ENCODE measurements at regions not wholly inside any gene's neighbourhood (a gene's known extent, or its start where the extent isn't known, plus 50 kb on each side); places are given as distances from the start of the nearest gene placed in this dataset.

DNA sequence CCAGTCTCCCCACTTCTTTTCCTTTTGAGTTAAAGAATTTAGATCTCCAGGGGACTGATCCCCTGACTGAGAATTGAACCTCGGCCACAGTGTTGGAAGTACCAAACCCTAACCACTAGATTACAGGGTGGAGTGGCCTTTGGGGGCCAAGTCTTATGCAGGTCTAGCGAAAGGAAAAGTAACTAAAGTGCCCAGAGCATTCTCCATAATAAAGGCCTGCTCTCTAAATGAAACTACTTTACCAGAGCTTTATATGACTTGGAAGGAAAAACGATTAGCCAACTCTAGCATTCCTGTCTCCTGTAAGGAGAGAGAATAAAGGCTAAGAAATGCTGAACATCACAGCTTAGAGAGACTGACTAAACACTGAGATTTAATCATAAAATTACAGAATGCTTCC is 788.0 kb downstream of the C4orf33 start:
- DNase-seq (ENCODE audit: low read depth in 2 of 2): no peak

DNA sequence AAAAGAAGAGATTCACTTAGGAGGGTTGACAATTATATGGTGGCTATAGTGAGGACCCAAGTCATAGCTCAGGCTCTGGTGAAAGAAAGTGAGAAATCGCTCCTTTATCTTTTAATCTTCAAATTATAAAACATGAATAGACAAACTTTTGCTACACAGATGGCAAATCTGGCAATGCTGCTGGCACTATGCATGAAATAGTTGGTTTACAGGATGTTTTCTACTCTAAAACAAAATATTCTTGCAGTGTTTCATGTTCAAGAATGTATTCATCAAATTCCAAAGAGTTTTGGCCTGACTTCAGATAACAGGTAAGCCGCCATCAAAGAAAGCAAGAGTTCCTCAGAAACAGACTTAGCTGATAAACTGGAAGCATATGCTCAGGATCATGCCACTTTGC is 801.2 kb downstream of the C4orf33 start:
- no peak for DNase-seq (ENCODE audit: low read depth in 2 of 2)

DNA sequence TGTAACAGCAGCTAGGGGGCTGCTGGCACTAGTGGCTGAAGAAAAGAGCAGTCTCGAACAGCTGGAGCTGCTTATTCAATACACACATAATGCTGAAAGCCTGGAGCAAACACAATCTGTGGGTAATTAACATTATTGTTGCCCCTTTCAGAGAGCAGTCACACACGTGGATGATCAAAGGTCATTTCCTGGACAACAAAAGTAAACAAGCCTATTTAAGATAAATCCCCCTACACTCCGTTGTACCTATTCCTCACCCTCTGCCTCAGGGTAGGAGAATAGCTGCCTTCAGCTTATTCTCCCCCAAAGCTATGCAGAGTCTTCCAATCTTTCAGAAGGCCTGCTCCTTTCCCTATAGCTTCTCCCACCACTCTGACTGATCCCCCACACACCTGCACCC is 803.9 kb downstream of the C4orf33 start:
- no peak for DNase-seq (ENCODE audit: low read depth in 2 of 2)

DNA sequence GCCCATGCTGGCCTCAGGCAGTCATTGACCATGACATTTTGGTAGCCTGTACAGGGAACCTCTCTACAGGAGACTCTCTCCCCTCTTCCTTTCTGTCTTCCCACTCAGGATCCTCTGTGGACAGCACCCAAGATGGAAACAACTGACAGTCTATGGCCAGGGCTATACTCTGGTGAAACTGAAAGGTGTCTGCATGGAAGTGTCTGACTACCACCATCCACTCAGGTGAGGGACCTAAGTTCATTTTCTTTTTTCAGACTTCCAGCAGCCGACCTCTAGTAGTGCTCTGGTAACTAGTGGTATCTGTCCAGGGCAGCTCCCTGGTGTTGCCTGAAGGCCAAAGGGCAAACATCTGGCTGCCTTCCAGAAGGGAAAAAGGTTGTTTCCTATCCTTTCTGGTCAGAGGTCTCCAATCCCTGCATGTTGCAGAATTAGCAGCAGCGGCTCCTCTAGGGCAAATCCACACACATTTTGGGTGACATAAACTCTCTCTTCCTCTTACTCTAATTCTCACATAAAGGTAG is 804.5 kb downstream of the C4orf33 start:
- DNase-seq (ENCODE audit: low read depth in 2 of 2): no peak

DNA sequence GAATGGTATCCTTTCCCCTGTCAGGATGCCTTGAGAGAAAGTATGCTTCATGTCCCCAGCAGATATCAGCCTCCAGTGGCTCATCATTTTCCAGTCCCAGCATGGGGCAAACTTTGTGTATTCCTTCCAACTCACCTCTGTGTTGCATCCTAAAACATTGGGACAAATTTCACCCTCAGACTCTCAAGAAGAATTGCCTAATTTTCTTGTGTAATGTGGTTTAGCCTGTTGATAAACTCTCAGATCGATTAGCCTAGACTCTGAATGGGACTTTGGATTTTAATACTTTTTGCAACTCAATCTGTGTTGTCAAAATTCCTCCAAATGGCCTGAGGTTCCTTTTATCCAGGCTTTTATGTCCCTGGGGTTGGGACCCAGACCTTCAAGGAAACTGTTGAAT is 805.3 kb downstream of the C4orf33 start:
- DNase-seq (ENCODE audit: low read depth in 2 of 2): no peak

DNA sequence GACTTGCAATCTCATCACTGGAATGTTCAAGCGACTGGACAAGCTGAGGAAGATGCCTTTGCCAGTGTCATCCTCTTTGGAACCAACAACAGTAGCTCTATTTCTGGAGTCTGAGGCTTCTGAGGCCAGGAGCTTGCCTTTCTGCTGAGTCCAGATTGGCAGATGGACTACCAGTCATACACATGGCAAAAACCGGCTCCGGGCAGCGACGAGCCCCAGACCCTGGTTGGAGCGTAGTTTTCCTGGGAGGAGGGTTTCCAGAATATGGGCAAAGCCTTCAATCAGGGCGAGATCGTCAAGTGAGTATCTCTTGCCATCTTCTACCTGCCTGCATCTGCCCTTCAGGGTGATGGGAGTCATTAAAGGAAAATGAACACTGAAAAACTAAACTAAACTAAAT is 807.9 kb downstream of the C4orf33 start:
- DNase-seq (ENCODE audit: low read depth in 2 of 2): no peak

DNA sequence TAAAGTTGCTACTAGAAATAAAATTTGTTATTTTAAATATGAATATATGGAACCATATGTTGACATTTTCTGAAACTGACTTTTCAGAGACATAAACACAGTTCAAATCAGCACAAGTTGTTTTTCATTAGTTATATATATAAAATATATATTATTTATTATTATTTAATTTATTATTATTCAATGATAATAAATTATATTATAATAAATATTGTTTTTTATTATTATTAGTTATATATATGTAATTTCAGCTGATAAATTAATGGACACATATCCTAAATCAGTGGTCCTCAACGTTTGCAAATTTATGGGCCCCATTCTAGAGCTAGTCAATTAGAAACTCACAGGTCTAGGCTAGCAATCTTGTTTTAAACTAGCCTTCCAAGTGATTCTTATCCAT is 809.3 kb downstream of the C4orf33 start:
- no peak for DNase-seq (ENCODE audit: low read depth in 2 of 2)

DNA sequence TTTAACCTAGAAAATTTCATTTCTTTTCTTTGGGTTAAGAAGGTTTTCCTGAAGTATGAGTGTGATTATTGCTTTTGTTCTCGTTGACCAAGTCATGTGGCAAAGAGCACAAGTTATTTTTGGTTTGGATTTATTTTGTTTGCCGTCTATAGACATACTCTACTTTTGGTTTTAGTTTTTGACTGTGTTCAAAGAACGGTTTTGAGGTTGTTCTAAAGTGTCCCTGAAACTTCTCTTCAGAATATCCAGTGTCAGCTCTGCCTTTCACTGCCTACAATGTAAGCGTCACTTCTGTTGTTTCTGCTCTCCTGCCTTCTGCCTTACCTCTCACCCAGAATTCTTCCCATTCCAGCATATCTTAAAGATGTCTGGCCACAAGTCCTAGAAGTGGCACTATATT is 812.2 kb downstream of the C4orf33 start:
- DNase-seq (ENCODE audit: low read depth in 2 of 2): no peak

DNA sequence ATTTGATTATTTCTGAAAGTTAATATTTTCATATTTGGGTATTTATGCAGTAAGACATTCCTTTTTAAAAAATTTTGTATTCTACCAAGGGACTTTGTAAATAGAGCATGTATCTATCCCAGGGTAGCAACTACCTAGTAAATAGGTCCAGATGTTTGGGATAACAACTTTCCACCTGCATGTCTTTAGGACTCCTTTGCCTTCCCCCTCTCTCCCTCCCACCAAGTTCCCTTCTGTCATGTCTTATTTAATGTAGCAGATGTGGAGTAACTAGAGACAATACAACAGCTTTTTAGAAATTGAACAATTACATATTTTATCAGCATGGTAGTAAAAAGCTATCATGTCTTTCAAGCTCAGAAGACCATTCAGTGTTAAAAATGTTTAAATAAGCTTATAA is 821.0 kb downstream of the C4orf33 start:
- DNase-seq (ENCODE audit: low read depth in 2 of 2): no peak

DNA sequence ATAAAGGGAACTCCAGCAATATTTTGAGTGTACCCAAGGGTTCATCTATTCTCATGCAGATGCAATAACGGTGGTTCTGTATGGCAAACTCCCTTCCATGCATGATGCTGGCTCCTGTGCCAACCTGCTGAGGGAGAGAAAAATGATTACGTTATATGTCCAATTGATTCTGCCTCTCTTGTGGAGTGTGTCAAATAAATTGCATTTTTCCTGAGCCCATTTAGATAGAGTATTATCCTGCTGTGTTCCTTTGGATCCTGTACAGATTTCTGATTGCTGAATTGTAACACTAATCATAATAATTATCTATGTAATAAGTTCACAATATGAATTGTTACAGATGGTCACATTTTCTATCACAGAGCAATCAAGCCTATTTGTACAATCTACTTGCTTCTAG is 821.7 kb downstream of the C4orf33 start:
- DNase-seq (ENCODE audit: low read depth in 2 of 2): no peak

DNA sequence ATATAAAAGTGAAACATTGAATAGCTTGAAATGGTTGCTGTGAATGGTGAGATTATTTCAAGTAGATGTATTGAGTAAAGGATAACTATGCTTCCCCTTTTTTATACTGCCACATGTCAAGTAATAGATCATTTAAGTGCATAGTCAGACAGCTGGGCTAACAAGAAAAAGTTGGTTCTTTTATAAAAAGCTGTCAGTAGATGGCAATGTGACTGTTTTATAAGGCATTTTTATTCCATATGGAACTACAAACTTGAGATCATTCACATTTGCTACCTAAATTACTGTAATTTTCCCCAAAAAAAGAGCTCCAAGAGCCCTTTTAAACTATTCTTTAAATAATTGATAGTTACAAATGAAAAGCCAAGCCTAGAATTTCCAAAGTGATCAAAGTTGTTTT is 831.0 kb downstream of the C4orf33 start:
- no peak for DNase-seq (ENCODE audit: low read depth in 2 of 2)

DNA sequence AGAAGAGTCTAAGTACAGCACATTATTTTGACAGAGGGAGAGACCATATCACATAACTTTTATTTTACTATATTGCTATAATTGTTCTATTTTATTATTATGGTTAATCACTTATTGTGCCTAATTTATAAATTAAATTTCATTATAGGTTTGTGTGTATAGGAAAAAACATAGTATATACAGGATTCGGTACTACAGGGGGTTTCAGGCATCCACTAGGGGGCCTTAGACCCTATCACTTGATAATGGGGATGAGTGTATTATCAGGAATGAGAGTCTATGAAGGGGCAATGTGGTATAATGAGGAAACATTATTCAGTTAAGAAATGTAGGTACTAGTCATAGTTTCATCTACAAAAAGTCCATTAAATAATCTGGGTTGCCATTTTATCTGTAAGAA is 833.1 kb downstream of the C4orf33 start:
- DNase-seq (ENCODE audit: low read depth in 2 of 2): no peak

DNA sequence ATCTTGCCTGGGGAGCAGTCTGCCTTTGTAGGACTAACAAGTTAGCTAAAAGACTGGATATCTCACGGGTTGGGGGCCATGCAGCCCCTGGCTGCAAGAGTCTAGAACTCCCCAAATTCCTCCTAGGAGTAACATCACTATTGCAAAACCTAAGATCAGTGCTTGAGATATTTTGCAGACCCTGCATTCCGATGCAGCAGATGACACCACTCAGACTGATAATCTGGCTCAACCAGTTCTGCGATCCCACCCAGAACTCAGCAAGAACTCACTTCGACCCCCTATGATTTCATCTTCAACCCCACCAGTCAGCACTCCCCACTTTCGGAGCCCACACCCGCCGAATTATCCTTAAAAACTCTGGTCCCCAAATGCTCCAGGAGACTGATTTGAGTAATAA is 834.0 kb downstream of the C4orf33 start:
- no peak for DNase-seq (ENCODE audit: low read depth in 2 of 2)

DNA sequence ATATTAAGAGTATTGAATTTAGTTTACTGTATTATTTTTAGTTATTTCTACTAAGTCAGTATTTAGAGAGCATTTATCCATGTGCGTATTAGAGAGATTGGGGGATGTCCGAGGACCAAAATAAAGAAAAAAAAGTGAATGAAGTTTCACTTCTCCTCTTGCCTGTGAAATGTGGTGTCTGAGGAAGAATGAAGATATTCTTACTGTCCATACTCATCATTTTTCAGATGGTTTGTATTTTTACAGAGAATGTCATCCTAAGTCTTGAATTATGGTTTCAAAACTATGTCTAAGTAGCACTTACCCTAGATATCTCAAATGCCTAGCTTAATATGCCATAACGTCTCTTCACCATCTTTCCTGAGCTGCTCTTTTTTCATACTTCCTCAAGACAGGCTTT is 854.3 kb downstream of the C4orf33 start:
- no peak for DNase-seq (ENCODE audit: low read depth in 2 of 2)

DNA sequence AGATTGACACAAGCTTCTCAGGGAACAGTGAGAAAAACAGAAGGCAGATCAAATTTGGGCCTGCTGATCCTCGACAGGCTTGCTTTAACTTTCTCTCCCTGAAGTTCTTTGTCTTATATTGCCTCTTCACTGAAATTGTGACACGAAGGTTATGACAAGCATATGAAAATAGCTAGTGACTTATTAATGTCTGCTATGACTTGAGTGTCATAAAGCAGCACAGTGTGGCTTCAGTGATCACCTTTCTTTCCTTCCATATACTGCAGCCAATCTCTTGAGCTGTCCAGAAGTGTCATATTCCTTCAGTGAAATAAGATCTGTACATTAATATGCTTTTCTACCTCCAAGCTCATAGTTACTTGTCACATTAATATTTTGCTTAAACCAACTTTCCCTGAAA is 870.2 kb downstream of the C4orf33 start:
- no peak for DNase-seq (ENCODE audit: low read depth in 2 of 2)

DNA sequence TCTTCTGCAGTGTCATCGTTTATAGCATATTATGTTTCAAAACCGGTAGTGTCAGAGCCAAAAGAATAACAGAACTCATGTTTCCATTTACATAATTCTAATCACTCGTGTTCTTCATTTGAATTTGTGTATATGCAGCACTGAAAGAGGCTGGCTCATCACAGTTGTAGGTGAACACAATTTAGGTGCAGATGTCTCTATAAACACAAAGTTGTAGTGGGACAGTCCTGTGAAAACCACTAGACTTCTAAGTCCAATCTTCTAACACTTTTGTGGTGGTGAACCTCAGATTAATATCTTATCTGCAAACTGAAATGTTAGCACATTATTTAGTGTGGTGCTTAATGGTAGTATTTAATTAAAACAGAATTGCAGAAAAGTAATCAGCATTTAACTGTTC is 872.4 kb downstream of the C4orf33 start:
- DNase-seq (ENCODE audit: low read depth in 2 of 2): no peak

DNA sequence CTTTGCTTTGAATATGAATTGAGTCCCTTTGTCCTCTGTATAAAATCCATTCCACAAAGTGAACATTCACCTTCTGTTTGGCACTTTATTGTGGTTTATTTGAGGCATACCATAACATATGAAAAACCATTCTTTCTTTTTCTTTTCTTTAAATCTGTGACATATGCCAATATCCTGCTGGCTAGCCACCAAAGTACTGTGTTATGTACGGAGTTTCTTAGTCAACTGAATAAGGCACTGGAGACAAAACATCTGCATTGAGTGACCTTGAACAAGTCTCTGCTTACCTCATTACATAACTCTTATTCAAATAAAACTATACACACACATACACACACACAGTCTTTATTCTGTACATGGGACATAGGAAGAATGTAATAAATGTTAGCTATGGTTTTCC is 872.8 kb downstream of the C4orf33 start:
- DNase-seq (ENCODE audit: low read depth in 2 of 2): no peak

DNA sequence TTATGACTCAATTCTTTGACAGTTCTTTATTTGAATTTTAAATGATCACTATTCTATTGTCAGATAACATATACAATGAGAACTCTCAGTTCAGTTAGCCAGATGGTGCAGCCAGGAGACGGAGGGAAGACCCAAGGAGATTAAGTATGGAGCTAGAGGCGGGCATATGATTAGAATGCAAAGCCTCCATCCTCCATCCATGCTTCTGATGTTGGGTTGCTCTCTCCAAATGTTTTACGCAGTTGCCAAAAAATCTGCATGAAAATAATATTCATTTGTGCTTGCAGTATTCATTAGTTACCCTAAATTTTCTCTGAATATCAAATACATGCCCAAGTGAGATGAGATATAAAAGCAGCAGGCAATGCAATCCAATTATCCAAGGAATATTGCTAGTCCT is 874.8 kb downstream of the C4orf33 start:
- no peak for DNase-seq (ENCODE audit: low read depth in 2 of 2)

DNA sequence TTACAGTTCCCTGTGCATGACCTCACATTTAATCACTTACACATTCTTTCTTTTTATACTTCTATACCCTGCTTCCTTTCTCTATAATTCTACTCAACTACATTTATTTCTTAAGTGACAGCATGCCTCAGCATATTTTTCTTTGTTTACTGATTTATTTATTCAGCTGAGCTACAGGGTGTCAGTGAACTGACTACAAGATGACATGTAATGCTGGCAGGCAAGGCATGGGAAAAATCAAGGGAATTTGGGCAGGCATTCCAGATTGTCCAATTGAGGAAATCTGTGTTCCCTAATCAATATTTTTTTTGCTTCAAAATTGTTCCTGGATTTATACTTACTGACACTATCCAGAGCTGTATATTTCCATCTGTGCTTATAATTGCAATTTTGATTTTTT is 875.5 kb downstream of the C4orf33 start:
- DNase-seq (ENCODE audit: low read depth in 2 of 2): no peak

DNA sequence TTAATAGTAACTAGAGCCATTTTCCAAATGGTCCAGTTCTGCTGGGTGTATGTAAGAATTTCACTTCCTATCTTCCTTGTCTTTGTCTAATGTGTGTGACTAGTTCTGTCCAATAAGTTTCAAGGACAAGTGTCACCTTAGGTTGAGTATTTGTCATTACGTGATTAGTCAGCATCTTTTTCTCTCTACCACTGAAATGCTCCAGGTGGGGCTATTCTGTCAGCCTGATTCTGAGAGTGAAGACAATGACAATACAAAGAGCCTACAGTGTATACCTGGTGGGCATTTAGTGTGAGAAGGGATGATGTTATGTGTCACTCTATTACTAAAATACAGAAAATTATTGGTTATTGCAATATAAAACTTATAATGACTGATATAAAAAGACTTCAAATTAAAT is 876.3 kb downstream of the C4orf33 start:
- DNase-seq (ENCODE audit: low read depth in 2 of 2): no peak

DNA sequence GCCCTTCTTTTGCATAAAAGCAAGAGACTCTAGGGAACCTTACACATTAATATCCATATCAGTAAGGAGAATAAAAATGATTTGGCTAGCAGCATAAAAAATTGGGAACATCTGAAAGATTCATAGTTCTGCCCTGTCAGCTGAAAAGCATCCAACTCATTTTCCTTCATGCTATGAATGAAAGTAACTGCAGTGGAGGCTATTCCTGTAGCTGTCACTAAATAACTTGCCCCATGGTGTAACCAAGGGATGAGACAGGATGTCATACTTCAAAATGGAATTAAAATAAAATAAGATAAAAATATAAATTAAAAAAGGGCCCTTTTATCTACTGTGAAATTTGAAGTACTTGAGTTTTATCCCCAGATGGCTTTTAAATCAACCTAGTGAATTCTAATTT is 878.8 kb downstream of the C4orf33 start:
- no peak for DNase-seq (ENCODE audit: low read depth in 2 of 2)

DNA sequence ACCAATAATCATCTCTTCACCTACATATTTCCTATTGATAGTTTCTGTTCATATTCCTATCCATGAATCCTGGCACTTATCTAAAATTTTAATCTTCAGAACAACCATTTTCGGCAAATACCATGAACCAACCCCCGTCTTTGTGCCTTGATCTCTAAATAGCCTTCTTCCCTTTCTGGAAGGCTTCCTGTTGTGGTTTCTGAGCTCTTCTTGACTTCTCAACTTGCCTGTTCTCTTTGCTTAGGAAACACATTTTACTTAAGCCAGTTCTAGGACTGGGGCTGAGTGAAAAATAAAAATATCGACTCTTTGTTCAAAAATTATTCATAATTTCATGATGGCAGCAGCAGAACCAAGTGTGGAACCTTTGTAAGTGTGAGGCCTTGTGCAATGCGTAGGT is 882.4 kb downstream of the C4orf33 start:
- DNase-seq (ENCODE audit: low read depth in 2 of 2): no peak

DNA sequence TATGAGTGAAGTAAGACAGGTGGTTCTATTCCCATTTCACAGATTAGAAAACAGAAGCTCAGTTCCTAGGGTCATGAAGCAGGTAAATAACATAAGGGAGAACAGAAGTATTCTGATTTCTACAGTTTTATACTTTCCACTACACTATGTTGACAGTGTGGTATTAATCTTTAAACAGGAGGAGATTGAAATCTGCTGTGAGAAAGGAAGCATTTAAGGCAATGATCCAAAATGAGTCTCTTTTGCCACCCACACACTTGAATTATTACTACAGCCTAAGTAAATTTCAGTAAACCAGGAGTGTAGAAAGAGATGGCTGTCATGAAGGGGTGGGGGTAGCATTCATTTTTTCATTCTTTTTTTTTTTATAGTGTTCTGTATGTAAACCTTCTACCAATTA is 893.0 kb downstream of the C4orf33 start:
- no peak for DNase-seq (ENCODE audit: low read depth in 2 of 2)

DNA sequence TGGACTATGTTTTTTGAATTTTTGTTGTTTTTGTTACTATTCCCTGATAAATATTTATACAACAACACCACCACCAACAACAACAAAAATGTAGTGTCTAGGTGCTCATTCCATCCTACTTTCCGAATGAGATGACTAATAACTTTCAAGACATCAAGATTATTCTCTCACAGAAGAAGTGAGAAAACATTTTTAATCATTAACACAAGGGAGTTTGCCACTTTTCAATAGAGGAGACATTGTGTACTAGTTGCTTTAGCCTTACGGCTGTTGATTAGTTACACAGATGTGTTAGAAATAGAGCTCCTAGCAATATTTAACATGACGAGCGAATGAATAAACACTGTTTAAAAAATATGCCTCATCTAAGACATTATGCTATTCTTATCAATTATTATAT is 898.8 kb downstream of the C4orf33 start:
- DNase-seq (ENCODE audit: low read depth in 2 of 2): no peak

Data from stimulated activated CD8-positive, alpha-beta memory T cell treated with anti-CD3 and anti-CD28 coated beads, Interleukin-2, amount 100 ng/mL, for 48 hours (primary cell).